Smooth muscle cell (in vitro differentiated cells): ENCODE measurements at regions not wholly inside any gene's neighbourhood (a gene's known extent, or its start where the extent isn't known, plus 50 kb on each side); places are given as distances from the start of the nearest gene placed in this dataset.

Source experiments
- DNase-seq: peaks from one replicate; lab custom pipeline; 2025; ENCODE audit not compliant: unreplicated experiment; lab: John Stamatoyannopoulos, UW
- H2AFZ ChIP-seq: fragments of 200-600 bp; sonication (generic); 2 replicates; pipeline ENCODE4 v1.6.0; 2016; ENCODE audit warnings: antibody characterized with exemption, low read depth, mild to moderate bottlenecking
- H3F3A ChIP-seq: fragments of 200-600 bp; sonication (generic); 2 replicates; pipeline ENCODE4 v1.6.0; 2017; ENCODE audit warnings: antibody characterized with exemption, low read depth
- H3K27ac ChIP-seq: fragments of 200-600 bp; sonication (generic); 2 replicates; pipeline ENCODE4 v1.5.1; 2016; ENCODE audit warnings: low read depth, mild to moderate bottlenecking
- H3K27me3 ChIP-seq: fragments of 200-600 bp; sonication (generic); 2 replicates; pipeline ENCODE4 v1.6.1; 2016; ENCODE audit warnings: low read depth, mild to moderate bottlenecking
- H3K36me3 ChIP-seq: fragments of 200-600 bp; sonication (generic); 2 replicates; pipeline ENCODE4 v1.5.1; 2016; ENCODE audit warnings: low read depth
- H3K4me1 ChIP-seq: fragments of 200-600 bp; sonication (generic); 2 replicates; pipeline ENCODE4 v1.5.1; 2016; ENCODE audit warnings: low read depth
- H3K4me2 ChIP-seq: fragments of 200-600 bp; sonication (generic); 2 replicates; pipeline ENCODE4 v1.6.0; 2016; ENCODE audit warnings: mild to moderate bottlenecking
- H3K4me3 ChIP-seq: fragments of 200-600 bp; sonication (generic); 2 replicates; pipeline ENCODE4 v1.5.1; 2016; ENCODE audit warnings: mild to moderate bottlenecking
- H3K79me2 ChIP-seq: fragments of 200-600 bp; sonication (generic); 2 replicates; pipeline ENCODE4 v1.6.0; 2016; ENCODE audit warnings: low read depth, mild to moderate bottlenecking
- H3K9ac ChIP-seq: fragments of 200-600 bp; sonication (generic); 2 replicates; pipeline ENCODE4 v1.6.0; 2016; ENCODE audit warnings: low read depth
- H3K9me3 ChIP-seq: fragments of 200-600 bp; sonication (generic); replicated peaks from 2 replicates; pipeline ENCODE4 v1.5.1; 2016; ENCODE audit warnings: low read depth
- H4K20me1 ChIP-seq: fragments of 200-600 bp; sonication (generic); 2 replicates; pipeline ENCODE4 v1.6.0; 2016; ENCODE audit warnings: low read depth
- CTCF ChIP-seq: fragments of 200-600 bp; sonication (generic); IDR thresholded peaks from 2 replicates; pipeline ENCODE4 v1.5.1; 2017; ENCODE audit warnings: borderline replicate concordance, mild to moderate bottlenecking, antibody characterized with exemption; ENCODE audit not compliant: insufficient read depth, poor library complexity, severe bottlenecking
- WGBS: methylation state at CpG from one replicate; pipeline ENCODE4 v1.1.7; 2016; ENCODE audit warnings: low lambda C conversion rate; 5-methylcytosine and 5-hydroxymethylcytosine counted together

- no peaks in the 10 kb centered on the region for H3K36me3 ChIP-seq
Observed at GRCh38 chr2:142416996-142417395, 286.2 kb upstream of the LRP1B start.

DNA sequence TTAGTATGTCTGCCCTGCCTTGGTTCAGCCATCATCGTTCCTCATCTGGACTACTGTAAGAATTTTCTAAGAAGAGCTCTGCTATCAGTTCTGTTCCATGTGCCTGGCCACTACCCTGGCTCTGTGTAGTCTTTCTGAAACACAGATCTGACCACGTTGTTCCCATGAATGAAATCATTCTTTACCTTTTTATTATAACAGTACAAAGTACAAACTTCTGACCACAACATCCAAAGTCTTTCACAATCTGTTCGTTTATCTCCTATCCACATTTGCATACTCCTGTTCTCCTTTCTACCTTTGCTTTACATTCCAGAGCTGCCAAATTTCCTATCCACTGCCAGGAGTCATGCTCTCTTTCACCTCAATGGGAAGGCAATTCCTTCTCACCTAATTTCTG is 284.6 kb upstream of the LRP1B start:
- Histone ChIP-seq H3K9ac (no peak overlapping the region), H3K4me3 (no peak overlapping the region), H3K79me2 (no peaks in the 10 kb centered on the region), H3K4me1 (no peaks in the 10 kb centered on the region), H4K20me1 (no peaks in the 10 kb centered on the region), H2AFZ (no peak overlapping the region), H3K4me2 (no peak overlapping the region), H3K27me3 (no peaks in the 10 kb centered on the region), H3K36me3 (no peaks in the 10 kb centered on the region), H3K27ac (no peak overlapping the region), H3K9me3 (no peaks in the 10 kb centered on the region), H3F3A (no peaks in the 10 kb centered on the region)
- WGBS, result 82% methylated on average over 3 of the region's 3 CpGs
- no peak for TF ChIP-seq CTCF
- DNase-seq, result no peak

More at GRCh38 chr2:142416996-142417395, 286.2 kb upstream of the LRP1B start:
- DNase-seq, result no peak
- no peak for TF ChIP-seq CTCF
- Histone ChIP-seq H2AFZ (no peak overlapping the region), H3K4me1 (no peaks in the 10 kb centered on the region), H4K20me1 (no peaks in the 10 kb centered on the region), H3K27ac (no peak overlapping the region), H3K27me3 (no peaks in the 10 kb centered on the region), H3K79me2 (no peaks in the 10 kb centered on the region), H3K4me2 (no peak overlapping the region), H3K9ac (no peak overlapping the region), H3F3A (no peaks in the 10 kb centered on the region), H3K4me3 (no peak overlapping the region), H3K9me3 (no peaks in the 10 kb centered on the region)
- 100% methylated on average over 1 of the region's 1 CpG for WGBS

DNA sequence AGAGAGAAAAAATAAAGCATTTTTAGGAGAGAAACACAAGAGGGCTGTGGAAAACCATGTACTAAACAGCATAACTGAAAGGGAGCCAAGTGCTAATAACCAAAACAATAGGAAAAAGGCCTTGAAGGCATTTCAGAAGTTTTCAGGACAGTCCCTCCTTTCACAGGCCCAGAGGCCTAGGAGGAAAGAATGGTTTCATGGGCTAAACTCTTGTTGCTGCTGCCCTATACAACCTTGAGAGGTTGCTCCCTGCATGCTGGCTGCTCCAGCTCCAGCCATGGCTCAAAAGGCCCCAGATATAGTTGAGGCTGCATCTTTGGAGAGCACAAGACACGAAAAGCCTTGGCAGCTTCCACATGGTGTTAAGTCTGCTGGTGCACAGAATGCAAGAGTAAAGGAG is 267.4 kb upstream of the LRP1B start:
- no peaks in the 10 kb centered on the region for H3K36me3 ChIP-seq
- H4K20me1 ChIP-seq, result no peaks in the 10 kb centered on the region
- H2AFZ ChIP-seq, result no peak overlapping the region
- H3F3A ChIP-seq, result no peaks in the 10 kb centered on the region
- H3K27me3 ChIP-seq, result no peaks in the 10 kb centered on the region
- no peaks in the 10 kb centered on the region for H3K79me2 ChIP-seq
- no peak overlapping the region for H3K4me2 ChIP-seq
- no peaks in the 10 kb centered on the region for H3K4me1 ChIP-seq
- WGBS, result 82% methylated on average over 1 of the region's 1 CpG
- no peak overlapping the region for H3K27ac ChIP-seq
- no peaks in the 10 kb centered on the region for H3K9me3 ChIP-seq
- H3K9ac ChIP-seq, result no peak overlapping the region
- no peak for TF ChIP-seq CTCF
- no peak overlapping the region for H3K4me3 ChIP-seq
- DNase-seq, result no peak

- H3K36me3 ChIP-seq, result no peaks in the 10 kb centered on the region
- 95% methylated on average over 1 of the region's 1 CpG for WGBS
- no peak overlapping the region for H3K4me3 ChIP-seq
- H3K27ac ChIP-seq, result no peak overlapping the region
- H2AFZ ChIP-seq, result no peak overlapping the region
- H3K27me3 ChIP-seq, result no peaks in the 10 kb centered on the region
- no peaks in the 10 kb centered on the region for H4K20me1 ChIP-seq
- H3K79me2 ChIP-seq, result no peaks in the 10 kb centered on the region
- H3K9ac ChIP-seq, result no peak overlapping the region
- H3K4me2 ChIP-seq, result no peak overlapping the region
- no peak for TF ChIP-seq CTCF
- no peak for DNase-seq
- H3F3A ChIP-seq, result no peaks in the 10 kb centered on the region
- no peaks in the 10 kb centered on the region for H3K9me3 ChIP-seq
- no peaks in the 10 kb centered on the region for H3K4me1 ChIP-seq
Observed at GRCh38 chr2:142395291-142395690, 264.5 kb upstream of the LRP1B start.
